HG02852 (cell line): ENCODE measurements at regions not wholly inside any gene's neighbourhood (a gene's known extent, or its start where the extent isn't known, plus 50 kb on each side); places are given as distances from the start of the nearest gene placed in this dataset.
A peak's percentile ranks its signal among the peaks of the same experiment; 100 is the strongest.
"Not testable (repeated sequence)": the region's sequence is repeated elsewhere in the genome, so short reads cannot be mapped to it uniquely, and the experiment has no call there.

Experiments
- ATAC-seq: cut with Tn5 transposase; IDR thresholded peaks from one replicate; pipeline ENCODE4 v1.9.1; 2021; ENCODE audit warnings: mild to moderate bottlenecking, moderate library complexity; ENCODE audit not compliant: unreplicated experiment

- no peak for ATAC-seq
Measured at GRCh38 chr4:129248621-129249020, 152.7 kb downstream of the C4orf33 start.

DNA sequence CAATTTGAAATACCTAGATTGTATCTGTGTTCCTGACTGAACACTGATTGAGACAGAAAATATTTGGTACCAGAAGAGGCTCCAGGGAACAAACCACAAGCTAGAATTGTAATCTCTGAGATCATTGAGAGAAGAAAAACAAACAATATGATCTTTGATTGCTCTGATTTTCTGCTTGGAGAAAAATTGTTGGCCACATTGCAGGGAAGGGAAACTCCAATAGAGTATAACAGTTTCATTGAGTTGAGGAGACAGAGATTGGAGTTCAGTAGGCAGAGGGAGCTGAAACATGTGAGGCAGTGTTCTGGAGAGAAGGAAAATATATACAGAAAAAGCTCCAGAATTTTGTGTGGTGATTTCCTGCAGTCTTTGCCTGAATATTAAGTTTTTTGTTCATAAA, 158.2 kb downstream of the C4orf33 start:
- ATAC-seq, result no peak

GRCh38 chr4:129254526-129254925, 158.6 kb downstream of the C4orf33 start:
- ATAC-seq, result no peak

GRCh38 chr4:129261584-129261983, 165.6 kb downstream of the C4orf33 start:
- ATAC-seq, result no peak

GRCh38 chr4:129264008-129264657, 168.2 kb downstream of the C4orf33 start:
- ATAC-seq, result peak; percentile 98

GRCh38 chr4:129278868-129279267, 182.9 kb downstream of the C4orf33 start:
- no peak for ATAC-seq

GRCh38 chr4:129282293-129282692, 186.3 kb downstream of the C4orf33 start:
- no peak for ATAC-seq

GRCh38 chr4:129292194-129292593, 196.2 kb downstream of the C4orf33 start:
- ATAC-seq, result not testable (repeated sequence)

- no peak for ATAC-seq
Measured at GRCh38 chr4:129314781-129315180, 218.8 kb downstream of the C4orf33 start.

DNA sequence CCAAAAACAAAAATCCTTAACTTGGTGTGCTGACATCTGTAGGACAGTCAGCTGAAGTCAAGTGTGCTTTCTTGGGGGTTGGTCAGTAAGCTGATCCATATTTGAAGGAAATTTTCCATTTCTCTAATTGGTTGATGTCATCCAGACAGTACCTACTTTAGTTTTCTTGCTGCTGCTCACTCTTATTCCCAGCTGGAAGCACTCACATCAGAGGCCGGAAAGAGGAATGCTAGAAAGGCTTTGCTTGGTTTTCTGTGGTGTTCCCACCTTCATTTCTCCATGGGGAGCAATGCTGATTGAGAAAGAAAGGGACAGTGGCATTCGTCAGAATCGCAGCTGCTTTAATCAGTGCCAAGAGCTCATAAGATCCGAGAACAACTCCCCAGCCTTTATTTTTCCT, 227.0 kb downstream of the C4orf33 start:
- no peak for ATAC-seq

GRCh38 chr4:129323658-129324057, 227.7 kb downstream of the C4orf33 start:
- no peak for ATAC-seq

GRCh38 chr4:129326571-129327460, 230.9 kb downstream of the C4orf33 start:
- ATAC-seq, result no peak

GRCh38 chr4:129327637-129328036, 231.7 kb downstream of the C4orf33 start:
- ATAC-seq, result no peak

GRCh38 chr4:129328162-129328561, 232.2 kb downstream of the C4orf33 start:
- no peak for ATAC-seq

DNA sequence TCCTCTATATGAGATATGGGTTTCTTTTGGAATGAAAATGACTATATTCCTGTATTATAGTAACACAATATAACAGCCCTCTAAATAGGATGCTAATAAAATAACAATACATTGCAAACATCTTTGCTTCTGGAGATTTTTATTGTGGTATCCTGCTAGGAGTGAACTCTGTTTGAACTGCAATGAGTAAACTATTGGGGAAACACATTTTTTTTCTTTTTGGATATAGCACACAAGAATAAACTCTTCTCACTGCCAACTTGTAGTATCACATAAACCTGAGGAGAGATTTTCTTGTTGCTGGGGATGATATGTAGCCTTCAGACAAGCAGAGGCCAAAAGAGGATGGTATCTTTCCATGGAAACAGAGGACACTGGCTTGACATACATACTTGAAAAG, 238.2 kb downstream of the C4orf33 start:
- no peak for ATAC-seq

- no peak for ATAC-seq
Measured at GRCh38 chr4:129335276-129335675, 239.3 kb downstream of the C4orf33 start.

GRCh38 chr4:129335818-129336217, 239.9 kb downstream of the C4orf33 start:
- no peak for ATAC-seq

GRCh38 chr4:129336457-129337227, 240.7 kb downstream of the C4orf33 start:
- ATAC-seq, result no peak

GRCh38 chr4:129337228-129337620, 241.3 kb downstream of the C4orf33 start:
- no peak for ATAC-seq

DNA sequence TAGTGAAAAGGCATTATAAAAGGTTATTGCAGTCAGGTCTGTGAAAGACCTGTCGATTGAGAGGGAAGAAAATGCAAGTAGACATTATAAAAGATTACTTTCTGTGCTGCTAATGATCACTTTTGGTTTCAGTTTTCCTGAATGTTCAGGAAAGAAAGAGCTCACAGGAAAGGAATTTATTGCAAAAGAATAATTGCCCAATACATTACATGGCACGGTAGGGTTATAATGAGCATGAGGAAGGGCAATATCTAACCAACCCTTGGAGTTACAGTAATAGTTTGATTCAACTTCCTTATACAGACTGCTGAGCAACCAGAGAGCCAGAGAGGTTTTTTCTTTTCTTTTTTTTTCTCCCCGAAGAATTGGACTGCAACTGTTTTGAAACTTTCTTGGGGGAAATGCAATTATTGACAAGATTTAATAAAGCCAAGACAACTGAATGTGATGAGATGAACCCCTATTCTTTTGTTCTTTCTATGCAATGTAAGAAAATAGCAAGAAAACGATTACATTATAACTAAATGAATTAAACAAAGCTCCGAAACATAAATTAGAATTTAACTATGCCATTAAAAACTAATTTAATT, 247.0 kb downstream of the C4orf33 start:
- ATAC-seq, result no peak

GRCh38 chr4:129344058-129344457, 248.1 kb downstream of the C4orf33 start:
- ATAC-seq, result no peak
